HepG2 (cell line): ENCODE measurements at regions not wholly inside any gene's neighbourhood (a gene's known extent, or its start where the extent isn't known, plus 50 kb on each side); places are given as distances from the start of the nearest gene placed in this dataset.

Experiments used
- ATAC-seq: fragments of 200-7000 bp; cut with Tn5 transposase; 3 replicates; pipeline ENCODE4 v1.9.1; 2020; ENCODE audit warnings: mild to moderate bottlenecking, moderate library complexity
- BruUV-seq: library from RNA; stranded (reverse); fragments of 400-500 nt; replicated peaks from 2 replicates; lab custom pipeline; 2021; lab: Mats Ljungman, UMichigan
- CTCF ChIA-PET: fragments of 300-600 bp; formaldehyde crosslinking; extraction: SDS; loops from one replicate; lab custom pipeline; 2021; ENCODE audit warnings: low total read pairs, inconsistent platforms, low intra/inter-chr PET ratio; lab: Yijun Ruan, JAX
- POLR2A ChIA-PET: fragments of 350-600 bp; sonication (Branson Sonifier 250); formaldehyde crosslinking; loops from one replicate; lab custom pipeline; 2020; ENCODE audit warnings: antibody characterized with exemption, inconsistent platforms; lab: Yijun Ruan, JAX
- DNase-seq: peaks from one replicate; pipeline ENCODE4 v3.0.0-alpha.2; 2015; ENCODE audit warnings: low spot score
- FAIRE-seq: peaks from 3 replicates; lab custom pipeline; 2011; peaks lifted over from hg19 to GRCh38; lab: Jason Lieb, UNC
- H2AFZ ChIP-seq: one replicate; pipeline ENCODE4 v1.6.1; 2011; ENCODE audit warnings: low read length, inconsistent platforms
- H3K27ac ChIP-seq: fragments of 300-600 bp; 3 replicates; pipeline ENCODE4 v1.8.0; 2011; ENCODE audit warnings: mixed run types, mild to moderate bottlenecking, mixed read lengths, low read length, inconsistent platforms; ENCODE audit not compliant: insufficient read depth; ENCODE audit errors: extremely low read length
- H3K27me3 ChIP-seq, 2 experiments: fragments of 200-600 bp in 1 of 2; 2 replicates in 1 of 2; 3 replicates in 1 of 2; pipeline versions ENCODE4 v1.6.0 to v1.8.0; 2011; ENCODE audit warnings: low read length in 2 of 2, mild to moderate bottlenecking in 2 of 2, moderate library complexity in 2 of 2, inconsistent platforms in 1 of 2; ENCODE audit not compliant: insufficient read depth in 2 of 2, control insufficient read depth in 1 of 2
- H3K36me3 ChIP-seq, 2 experiments: fragments of 200-600 bp in 1 of 2; replicated peaks in 1 of 2; 2 replicates in 1 of 2; 3 replicates in 1 of 2; pipeline versions ENCODE4 v1.5.1 to v1.8.0; 2011; ENCODE audit warnings: low read length in 2 of 2, inconsistent platforms in 1 of 2; ENCODE audit not compliant: insufficient read depth in 2 of 2, control insufficient read depth in 1 of 2
- H3K4me1 ChIP-seq: 2 replicates; pipeline ENCODE4 v1.5.1; 2012; ENCODE audit warnings: low read length, inconsistent platforms; ENCODE audit not compliant: insufficient read depth
- H3K4me2 ChIP-seq: 2 replicates; pipeline ENCODE4 v1.6.0; 2011; ENCODE audit warnings: low read depth, low read length, inconsistent platforms
- H3K4me3 ChIP-seq, 3 experiments: fragments of 200-600 bp in 1 of 3; sonication (generic), shearing (Covaris generic) in 1 of 3; replicated peaks in 1 of 3; 2 replicates each; pipeline ENCODE4 v1.5.1; 2011 to 2016; ENCODE audit warnings: low read length in 3 of 3, inconsistent platforms in 2 of 3, low read depth in 2 of 3, mild to moderate bottlenecking in 2 of 3, control low read depth in 1 of 3, mixed read lengths in 1 of 3; ENCODE audit not compliant: insufficient read depth in 1 of 3
- H3K79me2 ChIP-seq: one replicate; pipeline ENCODE4 v1.6.1; 2011; ENCODE audit warnings: low read length, inconsistent platforms; ENCODE audit not compliant: insufficient read depth
- H3K9ac ChIP-seq: 2 replicates; pipeline ENCODE4 v1.6.0; 2011; ENCODE audit warnings: mild to moderate bottlenecking, low read depth, low read length, inconsistent platforms; ENCODE audit not compliant: insufficient read depth
- H3K9me3 ChIP-seq: 2 replicates; pipeline ENCODE4 v1.5.1; 2012; ENCODE audit warnings: mild to moderate bottlenecking, low read length
- H4K20me1 ChIP-seq: 2 replicates; pipeline ENCODE4 v1.6.0; 2011; ENCODE audit warnings: inconsistent platforms, mild to moderate bottlenecking, low read length, moderate library complexity; ENCODE audit not compliant: insufficient read depth
- BORCS8-MEF2B ChIP-seq: sonication (generic); formaldehyde crosslinking; IDR thresholded peaks from 2 replicates; pipeline ENCODE4 v1.8.0; 2022; ENCODE audit warnings: mild to moderate bottlenecking, missing genetic modification reagents
- JARID2 ChIP-seq: sonication (generic); formaldehyde crosslinking; IDR thresholded peaks from 2 replicates; pipeline ENCODE4 v1.8.1; 2023; ENCODE audit warnings: missing genetic modification reagents, inconsistent platforms; ENCODE audit not compliant: insufficient replicate concordance
- MIER3 ChIP-seq: IDR thresholded peaks from 2 replicates; pipeline ENCODE4 v1.6.1; 2016; ENCODE audit warnings: missing compliant biosample characterization, borderline replicate concordance
- MXI1 ChIP-seq: IDR thresholded peaks from 3 replicates; pipeline ENCODE4 v1.6.1; 2012; ENCODE audit warnings: low read depth, low read length, inconsistent platforms, borderline replicate concordance
- NR2C2 ChIP-seq: sonication (generic); formaldehyde crosslinking; IDR thresholded peaks from 2 replicates; pipeline ENCODE4 v1.4.0; 2020; ENCODE audit warnings: missing genetic modification reagents, mild to moderate bottlenecking, moderate library complexity, borderline replicate concordance
- WIZ ChIP-seq: sonication (generic); formaldehyde crosslinking; IDR thresholded peaks from 2 replicates; pipeline ENCODE4 v1.5.1; 2020; ENCODE audit warnings: mild to moderate bottlenecking, missing genetic modification reagents
- WGBS: methylation state at CpG from one replicate; pipeline ENCODE4 v1.1.6; 2017; ENCODE audit warnings: low lambda C conversion rate; 5-methylcytosine and 5-hydroxymethylcytosine counted together
- in situ Hi-C: cut with HindIII; loops from 2 replicates; pipeline ENCODE4 v1.10.0; 2017; ENCODE audit warnings: low pct_unique_long_range_greater_than_20kb; ENCODE audit not compliant: extremely low pct_ligation_motif_present
- intact Hi-C: fragments of 100-400 bp; cut with micrococcal nuclease; formaldehyde crosslinking; loops from one replicate; pipeline ENCODE4 v1.10.0; 2022; ENCODE audit not compliant: unreplicated experiment
- TF ChIP-seq, protein P1 (sequence below): sonication (generic); formaldehyde crosslinking; IDR thresholded peaks from 2 replicates; pipeline ENCODE4 v1.4.0; 2020; ENCODE audit warnings: missing genetic modification reagents, borderline replicate concordance
- TF ChIP-seq, protein P2 (sequence below): sonication (generic); formaldehyde crosslinking; IDR thresholded peaks from 2 replicates; pipeline ENCODE4; 2020; ENCODE audit warnings: missing genetic modification reagents, mild to moderate bottlenecking, borderline replicate concordance
- TF ChIP-seq, protein P3 (sequence below): sonication (generic); IDR thresholded peaks from 2 replicates; pipeline ENCODE4 v1.6.1; 2016; ENCODE audit warnings: low read depth, borderline replicate concordance
- TF ChIP-seq, protein P4 (sequence below), 2 experiments: sonication (generic) in 1 of 2; formaldehyde crosslinking in 1 of 2; IDR thresholded peaks; 2 replicates each; pipeline versions ENCODE4 v1.6.1 to v1.9.0; 2014 to 2022; ENCODE audit warnings: antibody characterized with exemption in 1 of 2, borderline replicate concordance in 1 of 2, inconsistent platforms in 1 of 2, low read depth in 1 of 2, missing genetic modification reagents in 1 of 2

GRCh38 chr2:52253416-52253980 is 1221.6 kb upstream of the NRXN1 start:
- H3K4me1 ChIP-seq: no peaks in the 10 kb centered on the region
- no TSS peak for BruUV-seq
- H2AFZ ChIP-seq: no peak overlapping the region
- peaks cover 41% of the 10 kb centered on the region for H3K9me3 ChIP-seq
- WGBS: 24% methylated on average over 5 of the region's 5 CpGs
- POLR2A ChIA-PET: no interaction called here
- no peak for ATAC-seq
- FAIRE-seq: no peak
- DNase-seq: no peak
- H3K36me3 ChIP-seq: no peaks in the 10 kb centered on the region
- no peak overlapping the region for H3K27ac ChIP-seq
- H4K20me1 ChIP-seq: no peaks in the 10 kb centered on the region
- H3K9ac ChIP-seq: no peak overlapping the region
- H3K4me2 ChIP-seq: no peak overlapping the region
- CTCF ChIA-PET: no interaction called here
- no peak overlapping the region for H3K4me3 ChIP-seq
- in situ Hi-C loops (no loop called here), intact Hi-C loops (no loop called here)
- no peaks in the 10 kb centered on the region for H3K27me3 ChIP-seq
- no peaks in the 10 kb centered on the region for H3K79me2 ChIP-seq
- TF ChIP-seq MIER3 (CRISPR knock-in tag): no peak
- no peak for TF ChIP-seq WIZ (CRISPR knock-in tag)
- no peak for TF ChIP-seq MXI1
- TF ChIP-seq, protein P1, sequence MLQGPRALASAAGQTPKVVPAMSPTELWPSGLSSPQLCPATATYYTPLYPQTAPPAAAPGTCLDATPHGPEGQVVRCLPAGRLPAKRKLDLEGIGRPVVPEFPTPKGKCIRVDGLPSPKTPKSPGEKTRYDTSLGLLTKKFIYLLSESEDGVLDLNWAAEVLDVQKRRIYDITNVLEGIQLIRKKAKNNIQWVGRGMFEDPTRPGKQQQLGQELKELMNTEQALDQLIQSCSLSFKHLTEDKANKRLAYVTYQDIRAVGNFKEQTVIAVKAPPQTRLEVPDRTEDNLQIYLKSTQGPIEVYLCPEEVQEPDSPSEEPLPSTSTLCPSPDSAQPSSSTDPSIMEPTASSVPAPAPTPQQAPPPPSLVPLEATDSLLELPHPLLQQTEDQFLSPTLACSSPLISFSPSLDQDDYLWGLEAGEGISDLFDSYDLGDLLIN: no peak
- TF ChIP-seq BORCS8-MEF2B (CRISPR knock-in tag): no peak
- TF ChIP-seq, protein P2, sequence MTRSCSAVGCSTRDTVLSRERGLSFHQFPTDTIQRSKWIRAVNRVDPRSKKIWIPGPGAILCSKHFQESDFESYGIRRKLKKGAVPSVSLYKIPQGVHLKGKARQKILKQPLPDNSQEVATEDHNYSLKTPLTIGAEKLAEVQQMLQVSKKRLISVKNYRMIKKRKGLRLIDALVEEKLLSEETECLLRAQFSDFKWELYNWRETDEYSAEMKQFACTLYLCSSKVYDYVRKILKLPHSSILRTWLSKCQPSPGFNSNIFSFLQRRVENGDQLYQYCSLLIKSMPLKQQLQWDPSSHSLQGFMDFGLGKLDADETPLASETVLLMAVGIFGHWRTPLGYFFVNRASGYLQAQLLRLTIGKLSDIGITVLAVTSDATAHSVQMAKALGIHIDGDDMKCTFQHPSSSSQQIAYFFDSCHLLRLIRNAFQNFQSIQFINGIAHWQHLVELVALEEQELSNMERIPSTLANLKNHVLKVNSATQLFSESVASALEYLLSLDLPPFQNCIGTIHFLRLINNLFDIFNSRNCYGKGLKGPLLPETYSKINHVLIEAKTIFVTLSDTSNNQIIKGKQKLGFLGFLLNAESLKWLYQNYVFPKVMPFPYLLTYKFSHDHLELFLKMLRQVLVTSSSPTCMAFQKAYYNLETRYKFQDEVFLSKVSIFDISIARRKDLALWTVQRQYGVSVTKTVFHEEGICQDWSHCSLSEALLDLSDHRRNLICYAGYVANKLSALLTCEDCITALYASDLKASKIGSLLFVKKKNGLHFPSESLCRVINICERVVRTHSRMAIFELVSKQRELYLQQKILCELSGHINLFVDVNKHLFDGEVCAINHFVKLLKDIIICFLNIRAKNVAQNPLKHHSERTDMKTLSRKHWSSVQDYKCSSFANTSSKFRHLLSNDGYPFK (CRISPR knock-in tag): no peak
- no peak for TF ChIP-seq JARID2
- TF ChIP-seq, protein P3, sequence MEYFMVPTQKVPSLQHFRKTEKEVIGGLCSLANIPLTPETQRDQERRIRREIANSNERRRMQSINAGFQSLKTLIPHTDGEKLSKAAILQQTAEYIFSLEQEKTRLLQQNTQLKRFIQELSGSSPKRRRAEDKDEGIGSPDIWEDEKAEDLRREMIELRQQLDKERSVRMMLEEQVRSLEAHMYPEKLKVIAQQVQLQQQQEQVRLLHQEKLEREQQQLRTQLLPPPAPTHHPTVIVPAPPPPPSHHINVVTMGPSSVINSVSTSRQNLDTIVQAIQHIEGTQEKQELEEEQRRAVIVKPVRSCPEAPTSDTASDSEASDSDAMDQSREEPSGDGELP: no peak
- TF ChIP-seq NR2C2 (CRISPR knock-in tag): no peak
- TF ChIP-seq, protein P4, sequence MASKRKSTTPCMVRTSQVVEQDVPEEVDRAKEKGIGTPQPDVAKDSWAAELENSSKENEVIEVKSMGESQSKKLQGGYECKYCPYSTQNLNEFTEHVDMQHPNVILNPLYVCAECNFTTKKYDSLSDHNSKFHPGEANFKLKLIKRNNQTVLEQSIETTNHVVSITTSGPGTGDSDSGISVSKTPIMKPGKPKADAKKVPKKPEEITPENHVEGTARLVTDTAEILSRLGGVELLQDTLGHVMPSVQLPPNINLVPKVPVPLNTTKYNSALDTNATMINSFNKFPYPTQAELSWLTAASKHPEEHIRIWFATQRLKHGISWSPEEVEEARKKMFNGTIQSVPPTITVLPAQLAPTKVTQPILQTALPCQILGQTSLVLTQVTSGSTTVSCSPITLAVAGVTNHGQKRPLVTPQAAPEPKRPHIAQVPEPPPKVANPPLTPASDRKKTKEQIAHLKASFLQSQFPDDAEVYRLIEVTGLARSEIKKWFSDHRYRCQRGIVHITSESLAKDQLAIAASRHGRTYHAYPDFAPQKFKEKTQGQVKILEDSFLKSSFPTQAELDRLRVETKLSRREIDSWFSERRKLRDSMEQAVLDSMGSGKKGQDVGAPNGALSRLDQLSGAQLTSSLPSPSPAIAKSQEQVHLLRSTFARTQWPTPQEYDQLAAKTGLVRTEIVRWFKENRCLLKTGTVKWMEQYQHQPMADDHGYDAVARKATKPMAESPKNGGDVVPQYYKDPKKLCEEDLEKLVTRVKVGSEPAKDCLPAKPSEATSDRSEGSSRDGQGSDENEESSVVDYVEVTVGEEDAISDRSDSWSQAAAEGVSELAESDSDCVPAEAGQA (IDR thresholded peaks at IDR 0.05; ENCODE audit: low read depth): no peak
- TF ChIP-seq, protein P4 (CRISPR knock-in tag; IDR thresholded peaks at IDR 0.05; ENCODE audit: borderline replicate concordance): no peak
